Left ventricle myocardium inferior (tissue), 1 donor: ENCODE measurements at regions not wholly inside any gene's neighbourhood (a gene's known extent, or its start where the extent isn't known, plus 50 kb on each side); places are given as distances from the start of the nearest gene placed in this dataset.

Experiments
- DNase-seq: peaks from one replicate; pipeline ENCODE4 v3.0.0-alpha.2; 2020
- H3K27ac ChIP-seq: fragments of 200-600 bp; replicated peaks from 2 replicates; pipeline ENCODE4 v1.8.0; 2021
- H3K27me3 ChIP-seq: fragments of 200-600 bp; 2 replicates; pipeline ENCODE4 v1.8.0; 2021; ENCODE audit warnings: low read depth
- H3K36me3 ChIP-seq: fragments of 200-600 bp; 2 replicates; pipeline ENCODE4 v1.8.0; 2021
- H3K4me1 ChIP-seq: fragments of 200-600 bp; 2 replicates; pipeline ENCODE4 v1.8.0; 2021
- H3K4me3 ChIP-seq: fragments of 200-600 bp; 2 replicates; pipeline ENCODE4 v1.8.0; 2021; ENCODE audit warnings: mild to moderate bottlenecking, moderate library complexity
- H3K9me3 ChIP-seq: fragments of 200-600 bp; replicated peaks from 2 replicates; pipeline ENCODE4 v1.8.0; 2021
- CTCF ChIP-seq: fragments of 200-600 bp; IDR thresholded peaks from 2 replicates; pipeline ENCODE4 v1.8.0; 2021; ENCODE audit warnings: antibody characterized with exemption, mild to moderate bottlenecking, borderline replicate concordance
- intact Hi-C: fragments of 100-400 bp; cut with micrococcal nuclease; formaldehyde crosslinking; loops from one replicate; pipeline ENCODE4 v1.11.0; 2022
- donor health status: DM: no; HTN: yes; CAD: no; lungs with severe emphysema.

GRCh38 chr2:236703373-236703709 is 133.7 kb downstream of the ACKR3 start:
- Histone ChIP-seq H3K27me3 (no peaks in the 10 kb centered on the region), H3K27ac (no peak overlapping the region), H3K36me3 (no peaks in the 10 kb centered on the region), H3K4me3 (no peak overlapping the region), H3K9me3 (no peaks in the 10 kb centered on the region), H3K4me1 (peaks cover 13% of the 10 kb centered on the region)
- intact Hi-C loops: no loop called here
- DNase-seq: no peak
- TF ChIP-seq CTCF: no peak

DNA sequence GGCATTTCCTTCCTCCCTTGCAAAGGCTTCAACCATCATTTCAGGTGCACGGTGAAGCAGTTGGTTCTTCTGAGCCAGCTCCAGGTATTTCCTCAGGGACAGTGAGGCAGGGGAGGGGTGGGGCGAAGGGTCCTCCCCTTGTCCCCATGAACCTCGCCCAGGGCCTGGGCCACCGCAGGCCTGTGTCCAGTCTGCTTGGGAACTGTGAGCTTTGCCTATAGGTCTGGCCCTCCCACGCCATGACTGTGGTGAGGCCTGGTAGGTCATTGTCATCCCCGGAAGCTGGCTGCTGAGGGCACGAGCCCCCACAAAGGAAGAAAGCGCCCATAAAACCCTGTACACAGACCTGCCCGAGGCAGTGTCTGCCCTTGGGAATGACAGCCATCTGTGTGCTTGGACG is 134.3 kb downstream of the ACKR3 start:
- H3K36me3 ChIP-seq: no peaks in the 10 kb centered on the region
- TF ChIP-seq CTCF: no peak
- no peak for DNase-seq
- H3K4me1 ChIP-seq: peaks cover 13% of the 10 kb centered on the region
- H3K9me3 ChIP-seq: no peaks in the 10 kb centered on the region
- H3K27me3 ChIP-seq: no peaks in the 10 kb centered on the region
- H3K4me3 ChIP-seq: no peak overlapping the region
- no peak overlapping the region for H3K27ac ChIP-seq
- intact Hi-C loops: no loop called here

GRCh38 chr2:236704887-236705286 is 135.3 kb downstream of the ACKR3 start:
- Histone ChIP-seq H3K27ac (no peak overlapping the region), H3K36me3 (no peaks in the 10 kb centered on the region), H3K4me3 (no peak overlapping the region), H3K9me3 (no peaks in the 10 kb centered on the region), H3K27me3 (no peaks in the 10 kb centered on the region), H3K4me1 (peaks cover 13% of the 10 kb centered on the region)
- TF ChIP-seq CTCF: no peak
- DNase-seq: no peak
- intact Hi-C loops: no loop called here

- Histone ChIP-seq H3K4me1 (peaks cover 13% of the 10 kb centered on the region), H3K36me3 (no peaks in the 10 kb centered on the region), H3K27me3 (no peaks in the 10 kb centered on the region), H3K9me3 (no peaks in the 10 kb centered on the region), H3K27ac (no peak overlapping the region), H3K4me3 (no peak overlapping the region)
- no peak for TF ChIP-seq CTCF
- intact Hi-C loops: no loop called here
- no peak for DNase-seq
Measured at GRCh38 chr2:236705295-236706105, 135.9 kb downstream of the ACKR3 start.

GRCh38 chr2:236706288-236706687 is 136.7 kb downstream of the ACKR3 start:
- no peak for TF ChIP-seq CTCF
- Histone ChIP-seq H3K9me3 (no peaks in the 10 kb centered on the region), H3K4me1 (peaks cover 13% of the 10 kb centered on the region), H3K27me3 (no peaks in the 10 kb centered on the region), H3K4me3 (no peak overlapping the region), H3K27ac (no peak overlapping the region), H3K36me3 (no peaks in the 10 kb centered on the region)
- no peak for DNase-seq
- intact Hi-C loops: no loop called here
